HG02943 (cell line): ENCODE measurements at regions not wholly inside any gene's neighbourhood (a gene's known extent, or its start where the extent isn't known, plus 50 kb on each side); places are given as distances from the start of the nearest gene placed in this dataset.
"Not testable (repeated sequence)": the region's sequence is repeated elsewhere in the genome, so short reads cannot be mapped to it uniquely, and the experiment has no call there.

Experiments
- ATAC-seq: cut with Tn5 transposase; IDR thresholded peaks from one replicate; pipeline ENCODE4 v1.9.1; 2021; ENCODE audit warnings: mild to moderate bottlenecking, low read depth, moderate library complexity; ENCODE audit not compliant: unreplicated experiment

GRCh38 chr21:14009238-14009981 lies 201.3 kb downstream of the LIPI start:
- not testable (repeated sequence) for ATAC-seq

GRCh38 chr21:14008436-14008835 lies 202.3 kb downstream of the LIPI start:
- ATAC-seq = not testable (repeated sequence)

- ATAC-seq = not testable (repeated sequence)
Measured at GRCh38 chr21:14008006-14008405, 202.7 kb downstream of the LIPI start.

GRCh38 chr21:14006144-14006543 lies 204.6 kb downstream of the LIPI start:
- not testable (repeated sequence) for ATAC-seq

- not testable (repeated sequence) for ATAC-seq
Measured at GRCh38 chr21:13986996-13987958, 223.5 kb downstream of the LIPI start.

- not testable (repeated sequence) for ATAC-seq
Measured at GRCh38 chr21:13985865-13986863, 224.6 kb downstream of the LIPI start.

GRCh38 chr21:13985137-13985864 lies 225.5 kb downstream of the LIPI start:
- not testable (repeated sequence) for ATAC-seq

- not testable (repeated sequence) for ATAC-seq
Measured at GRCh38 chr21:13984728-13985127, 226.0 kb downstream of the LIPI start.

GRCh38 chr21:13981176-13982087 lies 229.3 kb downstream of the LIPI start:
- not testable (repeated sequence) for ATAC-seq

GRCh38 chr21:13980115-13980662 lies 230.6 kb downstream of the LIPI start:
- ATAC-seq = not testable (repeated sequence)

GRCh38 chr21:13979608-13980007 lies 231.1 kb downstream of the LIPI start:
- ATAC-seq = not testable (repeated sequence)

- not testable (repeated sequence) for ATAC-seq
Measured at GRCh38 chr21:13974582-13974981, 236.2 kb downstream of the LIPI start.

GRCh38 chr21:13969853-13970252 lies 240.9 kb downstream of the LIPI start:
- ATAC-seq = not testable (repeated sequence)

GRCh38 chr21:13969002-13969401 lies 241.8 kb downstream of the LIPI start:
- ATAC-seq = not testable (repeated sequence)

- not testable (repeated sequence) for ATAC-seq
Measured at GRCh38 chr21:13963259-13963658, 247.5 kb downstream of the LIPI start.

GRCh38 chr21:13937236-13937635 lies 273.5 kb downstream of the LIPI start:
- no peak for ATAC-seq

- not testable (repeated sequence) for ATAC-seq
Measured at GRCh38 chr21:13936033-13936937, 274.5 kb downstream of the LIPI start.
